Nephron progenitor cell (in vitro differentiated cells): ENCODE measurements at regions not wholly inside any gene's neighbourhood (a gene's known extent, or its start where the extent isn't known, plus 50 kb on each side); places are given as distances from the start of the nearest gene placed in this dataset.

Source experiments
- DNase-seq: peaks from one replicate; pipeline ENCODE4 v3.0.0; 2021
- H3K27ac Mint-ChIP-seq: 2 replicates; pipeline ENCODE4 v1.8.0; 2021; ENCODE audit warnings: mild to moderate bottlenecking, moderate library complexity, mixed read lengths
- H3K27me3 Mint-ChIP-seq: 2 replicates; pipeline ENCODE4 v1.8.0; 2021; ENCODE audit warnings: mild to moderate bottlenecking, low read depth, mixed read lengths; ENCODE audit not compliant: poor library complexity
- H3K36me3 Mint-ChIP-seq: 2 replicates; pipeline ENCODE4 v1.8.0; 2021; ENCODE audit warnings: low read depth, mixed read lengths
- H3K4me1 Mint-ChIP-seq: 2 replicates; pipeline ENCODE4 v1.8.0; 2021; ENCODE audit warnings: mixed read lengths
- H3K4me3 Mint-ChIP-seq: 2 replicates; pipeline ENCODE4 v1.8.0; 2021; ENCODE audit warnings: mild to moderate bottlenecking, moderate library complexity, mixed read lengths
- H3K9me3 Mint-ChIP-seq: 2 replicates; pipeline ENCODE4 v1.8.0; 2021; ENCODE audit warnings: mild to moderate bottlenecking, moderate library complexity, mixed read lengths
- TF ChIP-seq, protein P1 (sequence below): fragments of 200-600 bp; sonication (generic); IDR thresholded peaks from 2 replicates; pipeline ENCODE4 v1.5.0; 2021; ENCODE audit warnings: antibody characterized with exemption

DNA sequence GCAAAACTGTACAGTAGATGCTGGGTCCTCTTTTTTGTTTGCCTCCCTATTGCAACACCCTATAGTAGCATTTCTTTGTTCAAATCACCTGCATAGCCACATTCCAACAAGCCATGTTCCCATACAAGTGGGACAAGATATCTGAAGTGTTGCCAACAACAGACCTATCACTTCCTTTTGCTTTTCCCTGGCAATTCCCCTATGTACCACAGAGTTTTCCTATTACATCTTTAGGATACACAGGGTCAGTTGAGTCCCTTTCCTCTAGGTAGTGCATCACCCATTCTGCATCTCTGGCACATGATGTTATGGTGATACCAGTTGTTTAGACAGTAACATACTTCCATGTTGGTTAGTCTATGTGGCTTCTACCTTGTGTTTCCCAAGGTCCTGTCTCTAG, 125.1 kb upstream of the FBXL7 start:
- H3K36me3 Mint-ChIP-seq: no peaks in the 10 kb centered on the region
- no peaks in the 10 kb centered on the region for H3K9me3 Mint-ChIP-seq
- TF ChIP-seq, protein P1, sequence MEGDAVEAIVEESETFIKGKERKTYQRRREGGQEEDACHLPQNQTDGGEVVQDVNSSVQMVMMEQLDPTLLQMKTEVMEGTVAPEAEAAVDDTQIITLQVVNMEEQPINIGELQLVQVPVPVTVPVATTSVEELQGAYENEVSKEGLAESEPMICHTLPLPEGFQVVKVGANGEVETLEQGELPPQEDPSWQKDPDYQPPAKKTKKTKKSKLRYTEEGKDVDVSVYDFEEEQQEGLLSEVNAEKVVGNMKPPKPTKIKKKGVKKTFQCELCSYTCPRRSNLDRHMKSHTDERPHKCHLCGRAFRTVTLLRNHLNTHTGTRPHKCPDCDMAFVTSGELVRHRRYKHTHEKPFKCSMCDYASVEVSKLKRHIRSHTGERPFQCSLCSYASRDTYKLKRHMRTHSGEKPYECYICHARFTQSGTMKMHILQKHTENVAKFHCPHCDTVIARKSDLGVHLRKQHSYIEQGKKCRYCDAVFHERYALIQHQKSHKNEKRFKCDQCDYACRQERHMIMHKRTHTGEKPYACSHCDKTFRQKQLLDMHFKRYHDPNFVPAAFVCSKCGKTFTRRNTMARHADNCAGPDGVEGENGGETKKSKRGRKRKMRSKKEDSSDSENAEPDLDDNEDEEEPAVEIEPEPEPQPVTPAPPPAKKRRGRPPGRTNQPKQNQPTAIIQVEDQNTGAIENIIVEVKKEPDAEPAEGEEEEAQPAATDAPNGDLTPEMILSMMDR: no peak
- H3K4me1 Mint-ChIP-seq: no peaks in the 10 kb centered on the region
- no peak overlapping the region for H3K27ac Mint-ChIP-seq
- H3K4me3 Mint-ChIP-seq: no peak overlapping the region
- DNase-seq: no peak
- H3K27me3 Mint-ChIP-seq: peaks cover 4% of the 10 kb centered on the region

DNA sequence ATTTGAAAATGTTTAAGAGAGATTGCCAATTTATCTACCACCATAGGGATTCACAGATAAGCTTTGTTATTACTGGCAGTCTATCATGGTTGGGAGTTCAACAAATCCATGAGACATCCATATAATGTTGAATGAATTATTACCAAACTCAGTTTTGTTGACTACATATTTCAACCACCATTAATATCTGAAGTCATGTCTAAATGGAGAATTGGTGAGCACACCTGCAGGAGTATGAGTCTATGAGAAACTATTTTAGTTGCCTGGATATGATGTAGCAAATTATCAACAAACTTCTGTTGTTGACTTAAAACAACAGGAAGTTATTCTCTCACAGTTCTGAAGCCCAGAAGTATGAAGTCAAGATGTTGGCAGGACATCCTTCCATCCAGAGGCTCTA, 126.8 kb upstream of the FBXL7 start:
- no peak overlapping the region for H3K4me3 Mint-ChIP-seq
- peaks cover 7% of the 10 kb centered on the region for H3K27me3 Mint-ChIP-seq
- no peaks in the 10 kb centered on the region for H3K36me3 Mint-ChIP-seq
- H3K4me1 Mint-ChIP-seq: no peaks in the 10 kb centered on the region
- no peak for DNase-seq
- H3K27ac Mint-ChIP-seq: no peak overlapping the region
- no peaks in the 10 kb centered on the region for H3K9me3 Mint-ChIP-seq
- TF ChIP-seq, protein P1: no peak

DNA sequence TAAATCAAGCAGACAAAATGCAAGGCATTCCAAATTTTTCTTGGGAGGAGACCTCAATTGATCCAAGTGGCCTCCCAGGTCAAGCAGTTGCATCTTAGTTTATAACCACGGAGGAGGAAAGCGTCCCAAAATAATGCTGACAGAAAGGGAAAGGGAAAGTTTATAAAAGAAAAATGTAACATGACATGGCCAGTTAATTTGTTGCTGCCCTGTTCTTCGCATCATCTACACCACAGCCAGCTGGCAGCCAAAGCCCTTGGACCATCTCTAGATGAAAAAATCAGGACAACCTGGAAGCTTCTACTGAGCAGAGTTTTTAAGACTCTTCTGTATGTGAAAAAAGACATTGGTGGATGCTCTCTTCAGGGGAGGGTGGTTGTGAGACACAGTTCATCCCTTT, 128.8 kb upstream of the FBXL7 start:
- DNase-seq: no peak
- peaks cover 4% of the 10 kb centered on the region for H3K27me3 Mint-ChIP-seq
- H3K27ac Mint-ChIP-seq: no peak overlapping the region
- H3K4me3 Mint-ChIP-seq: no peak overlapping the region
- H3K4me1 Mint-ChIP-seq: no peaks in the 10 kb centered on the region
- TF ChIP-seq, protein P1: no peak
- no peaks in the 10 kb centered on the region for H3K36me3 Mint-ChIP-seq
- H3K9me3 Mint-ChIP-seq: peaks cover 5% of the 10 kb centered on the region

DNA sequence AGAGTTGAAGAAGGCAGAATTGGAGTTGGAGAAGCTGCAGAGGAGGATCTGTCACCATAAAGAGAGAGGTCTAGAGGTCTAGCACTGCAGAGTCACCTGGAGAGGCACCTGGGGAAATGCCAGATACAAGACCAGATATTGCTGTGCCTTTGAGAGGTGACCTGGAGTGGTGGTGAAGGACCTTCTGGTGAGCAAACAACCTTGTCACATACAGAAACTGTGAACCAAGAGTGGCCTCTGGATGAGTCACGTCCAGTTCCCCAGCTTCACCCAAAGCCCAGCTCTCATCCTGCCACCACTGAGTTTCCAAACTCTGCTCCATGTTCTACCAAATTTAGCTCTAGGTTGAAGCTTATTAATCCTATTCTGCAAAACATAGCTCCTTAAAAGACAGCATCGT, 131.1 kb upstream of the FBXL7 start:
- H3K9me3 Mint-ChIP-seq: peaks cover 5% of the 10 kb centered on the region
- peaks cover 4% of the 10 kb centered on the region for H3K27me3 Mint-ChIP-seq
- H3K36me3 Mint-ChIP-seq: no peaks in the 10 kb centered on the region
- H3K4me1 Mint-ChIP-seq: no peaks in the 10 kb centered on the region
- H3K4me3 Mint-ChIP-seq: no peak overlapping the region
- TF ChIP-seq, protein P1: no peak
- no peak overlapping the region for H3K27ac Mint-ChIP-seq
- DNase-seq: no peak

DNA sequence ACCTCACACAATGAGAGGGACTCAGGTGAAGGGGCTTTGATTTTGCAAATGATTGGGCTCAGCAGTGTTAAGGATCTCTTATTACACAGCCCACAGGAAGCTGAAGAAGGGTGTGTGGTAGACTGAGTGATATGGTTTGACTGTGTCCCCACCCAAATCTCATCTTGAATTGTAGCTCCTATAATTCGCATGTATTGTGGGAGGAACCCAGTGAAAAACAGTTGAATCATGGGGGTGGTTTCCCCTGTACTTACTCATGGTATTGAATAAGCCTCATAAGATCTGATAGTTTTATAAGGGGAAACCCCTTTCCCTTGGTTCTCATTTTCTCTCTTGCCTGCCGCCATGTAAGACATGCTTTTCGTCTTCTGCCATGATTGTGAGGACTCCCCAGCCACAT, 132.5 kb upstream of the FBXL7 start:
- no peaks in the 10 kb centered on the region for H3K36me3 Mint-ChIP-seq
- no peak for DNase-seq
- H3K27ac Mint-ChIP-seq: no peak overlapping the region
- H3K27me3 Mint-ChIP-seq: peaks cover 4% of the 10 kb centered on the region
- TF ChIP-seq, protein P1: no peak
- no peaks in the 10 kb centered on the region for H3K4me1 Mint-ChIP-seq
- H3K4me3 Mint-ChIP-seq: no peak overlapping the region
- peaks cover 5% of the 10 kb centered on the region for H3K9me3 Mint-ChIP-seq

DNA sequence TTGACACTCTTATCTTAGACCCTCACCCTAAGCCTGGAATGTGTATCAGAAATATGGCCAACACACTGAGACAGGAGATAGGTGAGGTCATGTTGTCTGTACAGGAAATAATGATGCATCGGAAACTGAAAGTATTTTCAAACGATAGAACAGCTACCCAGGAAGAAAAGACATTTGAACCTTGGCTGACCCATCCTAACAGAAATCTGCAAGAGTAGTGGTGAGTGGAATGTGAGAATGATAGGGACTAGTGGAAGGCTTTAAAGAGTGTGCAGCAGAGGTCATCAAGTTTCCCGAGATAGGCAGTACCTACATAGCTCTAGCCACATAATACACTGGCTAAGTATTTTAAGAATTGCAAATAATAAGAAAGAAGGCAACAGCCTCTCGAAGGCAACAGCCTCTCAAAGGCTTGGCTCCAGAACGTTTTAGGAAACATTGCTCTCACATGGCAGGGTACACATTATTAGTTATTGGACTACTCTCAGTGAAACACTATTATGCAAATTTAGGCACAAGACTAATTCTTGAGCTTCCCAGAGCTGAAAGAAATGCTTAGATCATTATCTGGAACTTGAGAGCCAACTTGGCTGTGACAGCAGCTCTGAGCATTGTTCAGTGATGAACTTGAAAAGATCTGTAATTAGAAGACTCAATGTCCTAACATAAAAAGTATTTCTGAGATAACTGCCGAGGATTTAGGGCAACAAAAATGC, 133.1 kb upstream of the FBXL7 start:
- Mint-ChIP-seq H3K36me3 (no peaks in the 10 kb centered on the region), H3K27me3 (peaks cover 4% of the 10 kb centered on the region), H3K4me3 (no peak overlapping the region), H3K4me1 (no peaks in the 10 kb centered on the region), H3K27ac (no peak overlapping the region), H3K9me3 (peaks cover 5% of the 10 kb centered on the region)
- TF ChIP-seq, protein P1: no peak
- no peak for DNase-seq
